Panc1 (cell line): ENCODE measurements at regions not wholly inside any gene's neighbourhood (a gene's known extent, or its start where the extent isn't known, plus 50 kb on each side); places are given as distances from the start of the nearest gene placed in this dataset.

Experiments
- CTCF ChIP-seq: fragments of 450-650 bp; IDR thresholded peaks from 2 replicates; pipeline ENCODE4 v1.5.1; 2017; ENCODE audit warnings: mild to moderate bottlenecking
- TCF7L2 ChIP-seq: IDR thresholded peaks from 2 replicates; pipeline ENCODE4 v1.6.1; 2011; ENCODE audit warnings: mild to moderate bottlenecking, low read depth, low read length, inconsistent platforms

- TF ChIP-seq TCF7L2 (no peak), CTCF (no peak)
Measured at GRCh38 chr4:14131335-14131734, 503.8 kb upstream of the BOD1L1 start.
